HL-60 (cell line): ENCODE measurements at regions not wholly inside any gene's neighbourhood (a gene's known extent, or its start where the extent isn't known, plus 50 kb on each side); places are given as distances from the start of the nearest gene placed in this dataset.

Experiments
- DNase-seq, 2 experiments: peaks; one replicate each; pipeline ENCODE4 v3.0.0-alpha.2; 2010 to 2020; ENCODE audit warnings: low read depth in 1 of 2, low spot score in 1 of 2
- H3K27ac ChIP-seq: fragments of 250-450 bp; sonication (Bioruptor Pico); replicated peaks from 2 replicates; pipeline ENCODE4 v1.5.1; 2020; ENCODE audit warnings: mild to moderate bottlenecking, moderate library complexity
- H3K27me3 ChIP-seq: fragments of 250-450 bp; sonication (Bioruptor Pico); 2 replicates; pipeline ENCODE4 v1.5.1; 2021; ENCODE audit warnings: mild to moderate bottlenecking, moderate library complexity; ENCODE audit not compliant: insufficient read depth, poor library complexity, severe bottlenecking
- H3K4me3 ChIP-seq: replicated peaks from 2 replicates; pipeline ENCODE4 v1.5.1; 2011; ENCODE audit warnings: mild to moderate bottlenecking, control low read depth, low read length; ENCODE audit not compliant: insufficient read depth
- CTCF ChIP-seq: IDR thresholded peaks from one replicate; pipeline ENCODE4 v1.5.1; 2011; ENCODE audit warnings: low read length, control low read depth, inconsistent platforms; ENCODE audit not compliant: insufficient read depth
- GABPA ChIP-seq: IDR thresholded peaks from 2 replicates; pipeline ENCODE4 v1.6.1; 2012; ENCODE audit warnings: low read depth
- POLR2AphosphoS5 ChIP-seq: IDR thresholded peaks from 2 replicates; pipeline ENCODE4 v1.6.1; 2012; ENCODE audit warnings: low read depth
- REST ChIP-seq: IDR thresholded peaks from 2 replicates; pipeline ENCODE4 v1.6.1; 2012; ENCODE audit warnings: low read depth; ENCODE audit not compliant: insufficient replicate concordance
- SPI1 ChIP-seq: IDR thresholded peaks from 2 replicates; pipeline ENCODE4 v1.6.1; 2012; ENCODE audit warnings: low read depth, mild to moderate bottlenecking, borderline replicate concordance

GRCh38 chr7:10577866-10578374 lies 395.8 kb upstream of the PHF14 start:
- Histone ChIP-seq H3K4me3 (no peak overlapping the region), H3K27ac (no peak overlapping the region), H3K27me3 (no peaks in the 10 kb centered on the region)
- TF ChIP-seq SPI1 (no peak), POLR2AphosphoS5 (no peak), CTCF (no peak), REST (no peak), GABPA (no peak)
- DNase-seq, result no peak

- TF ChIP-seq POLR2AphosphoS5 (no peak), SPI1 (no peak), CTCF (no peak), GABPA (no peak), REST (no peak)
- H3K27me3 ChIP-seq, result no peaks in the 10 kb centered on the region
- no peak for DNase-seq
These were observed 394.1 kb upstream of the PHF14 start for GRCh38 chr7:10579561-10579960.

GRCh38 chr7:10584886-10585285 lies 388.8 kb upstream of the PHF14 start:
- Histone ChIP-seq H3K4me3 (no peak overlapping the region), H3K27me3 (no peaks in the 10 kb centered on the region), H3K27ac (no peak overlapping the region)
- TF ChIP-seq POLR2AphosphoS5, result no peak
- no peak for TF ChIP-seq CTCF
- no peak for TF ChIP-seq REST
- no peak for TF ChIP-seq SPI1
- no peak for TF ChIP-seq GABPA
- DNase-seq, result no peak

More at GRCh38 chr7:10579561-10579960, 394.1 kb upstream of the PHF14 start:
- H3K27ac ChIP-seq, result no peak overlapping the region
- H3K4me3 ChIP-seq, result no peak overlapping the region
